HepG2 (cell line): ENCODE measurements at regions not wholly inside any gene's neighbourhood (a gene's known extent, or its start where the extent isn't known, plus 50 kb on each side); places are given as distances from the start of the nearest gene placed in this dataset.

ENCODE experiments used
- ATAC-seq: fragments of 200-7000 bp; cut with Tn5 transposase; 3 replicates; pipeline ENCODE4 v1.9.1; 2020; ENCODE audit warnings: mild to moderate bottlenecking, moderate library complexity
- BruUV-seq: library from RNA; stranded (reverse); fragments of 400-500 nt; replicated peaks from 2 replicates; lab custom pipeline; 2021; lab: Mats Ljungman, UMichigan
- CTCF ChIA-PET: fragments of 300-600 bp; formaldehyde crosslinking; extraction: SDS; loops from one replicate; lab custom pipeline; 2021; ENCODE audit warnings: low total read pairs, inconsistent platforms, low intra/inter-chr PET ratio; lab: Yijun Ruan, JAX
- POLR2A ChIA-PET: fragments of 350-600 bp; sonication (Branson Sonifier 250); formaldehyde crosslinking; loops from one replicate; lab custom pipeline; 2020; ENCODE audit warnings: antibody characterized with exemption, inconsistent platforms; lab: Yijun Ruan, JAX
- DNase-seq: peaks from one replicate; pipeline ENCODE4 v3.0.0-alpha.2; 2015; ENCODE audit warnings: low spot score
- FAIRE-seq: peaks from 3 replicates; lab custom pipeline; 2011; peaks lifted over from hg19 to GRCh38; lab: Jason Lieb, UNC
- H2AFZ ChIP-seq: one replicate; pipeline ENCODE4 v1.6.1; 2011; ENCODE audit warnings: low read length, inconsistent platforms
- H3K27ac ChIP-seq: fragments of 300-600 bp; 3 replicates; pipeline ENCODE4 v1.8.0; 2011; ENCODE audit warnings: mixed run types, mild to moderate bottlenecking, mixed read lengths, low read length, inconsistent platforms; ENCODE audit not compliant: insufficient read depth; ENCODE audit errors: extremely low read length
- H3K27me3 ChIP-seq, 2 experiments: fragments of 200-600 bp in 1 of 2; 2 replicates in 1 of 2; 3 replicates in 1 of 2; pipeline versions ENCODE4 v1.6.0 to v1.8.0; 2011; ENCODE audit warnings: low read length in 2 of 2, mild to moderate bottlenecking in 2 of 2, moderate library complexity in 2 of 2, inconsistent platforms in 1 of 2; ENCODE audit not compliant: insufficient read depth in 2 of 2, control insufficient read depth in 1 of 2
- H3K36me3 ChIP-seq, 2 experiments: fragments of 200-600 bp in 1 of 2; replicated peaks in 1 of 2; 2 replicates in 1 of 2; 3 replicates in 1 of 2; pipeline versions ENCODE4 v1.5.1 to v1.8.0; 2011; ENCODE audit warnings: low read length in 2 of 2, inconsistent platforms in 1 of 2; ENCODE audit not compliant: insufficient read depth in 2 of 2, control insufficient read depth in 1 of 2
- H3K4me1 ChIP-seq: 2 replicates; pipeline ENCODE4 v1.5.1; 2012; ENCODE audit warnings: low read length, inconsistent platforms; ENCODE audit not compliant: insufficient read depth
- H3K4me2 ChIP-seq: 2 replicates; pipeline ENCODE4 v1.6.0; 2011; ENCODE audit warnings: low read depth, low read length, inconsistent platforms
- H3K4me3 ChIP-seq, 3 experiments: fragments of 200-600 bp in 1 of 3; sonication (generic), shearing (Covaris generic) in 1 of 3; replicated peaks in 1 of 3; 2 replicates each; pipeline ENCODE4 v1.5.1; 2011 to 2016; ENCODE audit warnings: low read length in 3 of 3, inconsistent platforms in 2 of 3, low read depth in 2 of 3, mild to moderate bottlenecking in 2 of 3, control low read depth in 1 of 3, mixed read lengths in 1 of 3; ENCODE audit not compliant: insufficient read depth in 1 of 3
- H3K79me2 ChIP-seq: one replicate; pipeline ENCODE4 v1.6.1; 2011; ENCODE audit warnings: low read length, inconsistent platforms; ENCODE audit not compliant: insufficient read depth
- H3K9ac ChIP-seq: 2 replicates; pipeline ENCODE4 v1.6.0; 2011; ENCODE audit warnings: mild to moderate bottlenecking, low read depth, low read length, inconsistent platforms; ENCODE audit not compliant: insufficient read depth
- H3K9me3 ChIP-seq: 2 replicates; pipeline ENCODE4 v1.5.1; 2012; ENCODE audit warnings: mild to moderate bottlenecking, low read length
- H4K20me1 ChIP-seq: 2 replicates; pipeline ENCODE4 v1.6.0; 2011; ENCODE audit warnings: inconsistent platforms, mild to moderate bottlenecking, low read length, moderate library complexity; ENCODE audit not compliant: insufficient read depth
- HBP1 ChIP-seq: IDR thresholded peaks from 2 replicates; pipeline ENCODE4 v1.6.1; 2016; ENCODE audit warnings: low read depth, control low read depth
- PHB2 ChIP-seq: fragments of 450-650 bp; IDR thresholded peaks from 2 replicates; pipeline ENCODE4 v1.6.1; 2018; ENCODE audit not compliant: partially characterized antibody
- RBAK ChIP-seq: sonication (generic); formaldehyde crosslinking; IDR thresholded peaks from 2 replicates; pipeline ENCODE4 v1.5.1; 2020; ENCODE audit warnings: mild to moderate bottlenecking, missing genetic modification reagents
- SOX6 ChIP-seq, 2 experiments: fragments of 450-650 bp in 1 of 2; sonication (generic) in 1 of 2; formaldehyde crosslinking in 1 of 2; IDR thresholded peaks; 2 replicates each; pipeline versions ENCODE4 v1.4.0 to v1.6.1; 2017 to 2020; ENCODE audit warnings: antibody characterized with exemption in 1 of 2, mild to moderate bottlenecking in 1 of 2, missing genetic modification reagents in 1 of 2
- THYN1 ChIP-seq: sonication (generic); formaldehyde crosslinking; IDR thresholded peaks from 2 replicates; pipeline ENCODE4 v1.8.1; 2023; ENCODE audit warnings: low read depth, mild to moderate bottlenecking, moderate library complexity, missing genetic modification reagents, borderline replicate concordance
- USF2 ChIP-seq, 2 experiments: sonication (generic) in 1 of 2; formaldehyde crosslinking in 1 of 2; IDR thresholded peaks; 2 replicates each; pipeline versions ENCODE4 v1.5.1 to v1.6.1; 2011 to 2020; ENCODE audit warnings: borderline replicate concordance in 1 of 2, low read depth in 1 of 2, low read length in 1 of 2, mild to moderate bottlenecking in 1 of 2, missing genetic modification reagents in 1 of 2, moderate library complexity in 1 of 2
- ZNF143 ChIP-seq: sonication (generic); formaldehyde crosslinking; IDR thresholded peaks from 2 replicates; pipeline ENCODE4 v1.4.0; 2020; ENCODE audit warnings: missing genetic modification reagents
- ZNF292 ChIP-seq: sonication (generic); formaldehyde crosslinking; IDR thresholded peaks from 2 replicates; pipeline ENCODE4 v1.8.1; 2022; ENCODE audit warnings: mild to moderate bottlenecking, low read depth, missing genetic modification reagents, borderline replicate concordance
- ZNF3 ChIP-seq: IDR thresholded peaks from 2 replicates; pipeline ENCODE4 v1.7.0; 2017; ENCODE audit warnings: inconsistent platforms
- ZNF644 ChIP-seq: IDR thresholded peaks from 2 replicates; pipeline ENCODE4 v1.6.1; 2016; ENCODE audit warnings: low read depth
- ZSCAN12 ChIP-seq: sonication (generic); formaldehyde crosslinking; IDR thresholded peaks from 2 replicates; pipeline ENCODE4 v1.9.0; 2021; ENCODE audit warnings: mild to moderate bottlenecking, missing genetic modification reagents
- WGBS: methylation state at CpG from one replicate; pipeline ENCODE4 v1.1.6; 2017; ENCODE audit warnings: low lambda C conversion rate; 5-methylcytosine and 5-hydroxymethylcytosine counted together
- in situ Hi-C: cut with HindIII; loops from 2 replicates; pipeline ENCODE4 v1.10.0; 2017; ENCODE audit warnings: low pct_unique_long_range_greater_than_20kb; ENCODE audit not compliant: extremely low pct_ligation_motif_present
- intact Hi-C: fragments of 100-400 bp; cut with micrococcal nuclease; formaldehyde crosslinking; loops from one replicate; pipeline ENCODE4 v1.10.0; 2022; ENCODE audit not compliant: unreplicated experiment
- TF ChIP-seq, protein P1 (sequence below): sonication (generic); formaldehyde crosslinking; IDR thresholded peaks from 2 replicates; pipeline ENCODE4 v1.5.0; 2020; ENCODE audit warnings: missing genetic modification reagents
- TF ChIP-seq, protein P2 (sequence below): sonication (generic); formaldehyde crosslinking; IDR thresholded peaks from 2 replicates; pipeline ENCODE4 v1.4.0; 2020; ENCODE audit warnings: missing genetic modification reagents, borderline replicate concordance

DNA sequence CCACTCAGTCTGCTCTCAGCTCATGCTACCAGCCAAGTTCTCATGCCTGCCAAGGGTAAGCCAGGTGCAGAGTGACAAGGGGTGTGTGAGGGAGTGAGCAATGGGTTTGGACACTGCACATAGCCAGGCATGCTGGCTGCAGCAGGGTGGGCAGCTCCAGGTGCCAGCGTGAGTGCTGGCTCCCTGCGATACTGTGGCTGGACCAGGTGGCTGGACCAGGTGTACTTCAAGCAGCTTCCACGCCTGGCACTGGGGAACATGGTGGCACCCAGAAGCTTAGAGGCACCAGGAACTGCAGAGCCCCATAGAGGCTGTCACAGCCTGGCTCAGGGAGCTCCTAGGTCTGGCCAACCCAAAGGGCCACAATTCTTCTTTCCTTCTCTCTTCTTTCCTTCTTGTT, 234.9 kb upstream of the GIMD1 start:
- no peaks in the 10 kb centered on the region for H3K4me1 ChIP-seq
- ATAC-seq (no peak), FAIRE-seq (no peak), DNase-seq (no peak)
- no peak overlapping the region for H2AFZ ChIP-seq
- intact Hi-C loops (no loop called here), in situ Hi-C loops (no loop called here)
- no peak overlapping the region for H3K4me3 ChIP-seq
- H3K9ac ChIP-seq: no peak overlapping the region
- no TSS peak for BruUV-seq
- no peaks in the 10 kb centered on the region for H4K20me1 ChIP-seq
- H3K27ac ChIP-seq: no peak overlapping the region
- H3K27me3 ChIP-seq: no peaks in the 10 kb centered on the region
- no peak for TF ChIP-seq RBAK
- no peak for TF ChIP-seq THYN1 (CRISPR knock-in tag)
- TF ChIP-seq ZNF3: no peak
- no peak for TF ChIP-seq ZSCAN12
- no peak for TF ChIP-seq ZNF143 (CRISPR knock-in tag)
- TF ChIP-seq ZNF292 (CRISPR knock-in tag): no peak
- no peak for TF ChIP-seq SOX6 (IDR thresholded peaks at IDR 0.05)
- TF ChIP-seq SOX6 (CRISPR knock-in tag; IDR thresholded peaks at IDR 0.05): no peak
- TF ChIP-seq PHB2: no peak
- no peak for TF ChIP-seq HBP1
- TF ChIP-seq, protein P1, sequence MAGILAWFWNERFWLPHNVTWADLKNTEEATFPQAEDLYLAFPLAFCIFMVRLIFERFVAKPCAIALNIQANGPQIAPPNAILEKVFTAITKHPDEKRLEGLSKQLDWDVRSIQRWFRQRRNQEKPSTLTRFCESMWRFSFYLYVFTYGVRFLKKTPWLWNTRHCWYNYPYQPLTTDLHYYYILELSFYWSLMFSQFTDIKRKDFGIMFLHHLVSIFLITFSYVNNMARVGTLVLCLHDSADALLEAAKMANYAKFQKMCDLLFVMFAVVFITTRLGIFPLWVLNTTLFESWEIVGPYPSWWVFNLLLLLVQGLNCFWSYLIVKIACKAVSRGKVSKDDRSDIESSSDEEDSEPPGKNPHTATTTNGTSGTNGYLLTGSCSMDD (CRISPR knock-in tag): no peak
- TF ChIP-seq, protein P2, sequence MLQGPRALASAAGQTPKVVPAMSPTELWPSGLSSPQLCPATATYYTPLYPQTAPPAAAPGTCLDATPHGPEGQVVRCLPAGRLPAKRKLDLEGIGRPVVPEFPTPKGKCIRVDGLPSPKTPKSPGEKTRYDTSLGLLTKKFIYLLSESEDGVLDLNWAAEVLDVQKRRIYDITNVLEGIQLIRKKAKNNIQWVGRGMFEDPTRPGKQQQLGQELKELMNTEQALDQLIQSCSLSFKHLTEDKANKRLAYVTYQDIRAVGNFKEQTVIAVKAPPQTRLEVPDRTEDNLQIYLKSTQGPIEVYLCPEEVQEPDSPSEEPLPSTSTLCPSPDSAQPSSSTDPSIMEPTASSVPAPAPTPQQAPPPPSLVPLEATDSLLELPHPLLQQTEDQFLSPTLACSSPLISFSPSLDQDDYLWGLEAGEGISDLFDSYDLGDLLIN: no peak
- no peak for TF ChIP-seq USF2 (IDR thresholded peaks at IDR 0.05; ENCODE audit: low read depth, low read length)
- TF ChIP-seq USF2 (CRISPR knock-in tag; IDR thresholded peaks at IDR 0.05; ENCODE audit: borderline replicate concordance): no peak
- TF ChIP-seq ZNF644 (CRISPR knock-in tag): no peak
- ChIA-PET POLR2A (no interaction called here), CTCF (no interaction called here)
- no peaks in the 10 kb centered on the region for H3K79me2 ChIP-seq
- no peaks in the 10 kb centered on the region for H3K36me3 ChIP-seq
- H3K4me2 ChIP-seq: no peak overlapping the region
- no peaks in the 10 kb centered on the region for H3K9me3 ChIP-seq
- no CpG with 5 or more reads among the region's 3 CpGs for WGBS
